ENCODE measurements at regions not wholly inside any gene's neighbourhood (a gene's known extent, or its start where the extent isn't known, plus 50 kb on each side); places are given as distances from the start of the nearest gene placed in this dataset.
"Not testable (repeated sequence)": the region's sequence is repeated elsewhere in the genome, so short reads cannot be mapped to it uniquely, and the experiment has no call there.

- DNase-seq (ENCODE audit: low read depth in 3 of 3, low spot score in 1 of 3) = no peak
These were observed 731.1 kb downstream of the EDEM1 start for GRCh38 chr3:5918626-5919025.

GRCh38 chr3:5929027-5929426 is 741.5 kb downstream of the EDEM1 start:
- no peak for DNase-seq (ENCODE audit: low read depth in 3 of 3, low spot score in 1 of 3)

DNA sequence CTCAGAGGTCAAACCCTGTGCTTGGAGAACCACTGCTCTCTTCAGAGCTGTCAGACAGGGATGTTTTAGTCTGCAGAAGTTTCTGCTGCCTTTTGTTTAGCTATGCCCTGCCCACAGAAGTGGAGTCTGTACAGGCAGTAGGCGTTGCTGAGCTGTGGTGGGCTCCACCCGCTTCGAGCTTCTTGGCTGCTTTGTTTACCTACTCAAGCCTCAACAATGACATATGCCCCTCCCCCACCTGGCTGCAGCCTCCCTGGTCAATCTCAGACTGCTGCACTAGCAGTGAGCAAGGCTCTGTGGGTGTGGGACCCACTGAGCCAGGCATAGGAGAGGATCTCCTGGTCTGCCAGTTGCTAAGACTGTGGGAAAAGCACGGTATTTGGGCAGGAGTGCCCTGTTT is 756.6 kb downstream of the EDEM1 start:
- DNase-seq (ENCODE audit: low read depth in 3 of 3, low spot score in 1 of 3) = not testable (repeated sequence)

- no peak for DNase-seq (ENCODE audit: low read depth in 3 of 3, low spot score in 1 of 3)
These were observed 760.6 kb downstream of the EDEM1 start for GRCh38 chr3:5948084-5948483.

- DNase-seq (ENCODE audit: low read depth in 3 of 3, low spot score in 1 of 3) = no peak
These were observed 763.5 kb downstream of the EDEM1 start for GRCh38 chr3:5951026-5951425.

GRCh38 chr3:5972586-5972985 is 785.1 kb downstream of the EDEM1 start:
- no peak for DNase-seq (ENCODE audit: low read depth in 3 of 3, low spot score in 1 of 3)

GRCh38 chr3:5974630-5975322 is 787.3 kb downstream of the EDEM1 start:
- DNase-seq (ENCODE audit: low read depth in 3 of 3, low spot score in 1 of 3) = no peak

DNA sequence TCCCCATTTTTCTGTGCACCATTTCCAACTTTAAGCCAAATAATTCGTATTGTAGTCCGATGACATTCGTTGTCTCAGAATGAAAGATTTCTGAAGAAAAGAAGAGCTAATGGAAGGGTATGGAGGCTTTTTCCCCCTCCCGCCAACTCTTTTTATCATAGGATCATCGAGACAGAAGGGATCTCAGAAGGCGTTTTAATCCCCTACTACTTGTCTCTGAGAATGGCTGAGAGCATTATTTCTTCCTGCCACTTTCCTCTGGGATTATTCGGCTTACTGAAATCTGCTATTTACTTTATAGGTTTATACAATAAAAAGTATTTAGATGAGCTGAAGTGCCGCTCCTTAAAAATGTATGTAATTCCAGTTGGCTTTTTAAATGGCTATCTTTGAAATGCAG is 789.8 kb downstream of the EDEM1 start:
- DNase-seq (ENCODE audit: low read depth in 3 of 3, low spot score in 1 of 3) = no peak

GRCh38 chr3:5980475-5980874 is 793.0 kb downstream of the EDEM1 start:
- no peak for DNase-seq (ENCODE audit: low read depth in 3 of 3, low spot score in 1 of 3)

DNA sequence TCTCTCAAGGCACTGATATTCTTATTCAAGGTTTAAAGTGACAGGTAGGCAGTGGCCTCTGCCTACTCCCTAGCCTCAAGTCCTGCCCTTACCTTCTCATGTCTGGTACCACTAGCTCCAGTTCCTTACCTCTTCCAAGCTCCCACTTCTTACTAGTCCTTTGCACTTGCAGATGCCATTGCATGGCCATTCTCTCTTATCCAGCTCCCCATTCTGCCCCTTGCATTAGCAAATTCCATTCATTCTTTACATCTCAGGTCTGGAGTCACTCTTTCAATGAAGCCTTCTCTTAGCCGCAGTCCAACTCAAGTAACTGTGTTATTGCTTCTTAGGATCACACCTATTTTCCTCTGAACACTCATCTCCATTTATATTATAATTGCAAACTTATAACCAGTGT is 807.1 kb downstream of the EDEM1 start:
- DNase-seq (ENCODE audit: low read depth in 3 of 3, low spot score in 1 of 3) = no peak

GRCh38 chr3:6018456-6018855 is 830.9 kb downstream of the EDEM1 start:
- DNase-seq (ENCODE audit: low read depth in 3 of 3, low spot score in 1 of 3) = no peak

- DNase-seq (ENCODE audit: low read depth in 3 of 3, low spot score in 1 of 3) = no peak
These were observed 835.1 kb downstream of the EDEM1 start for GRCh38 chr3:6022621-6023020.

GRCh38 chr3:6025032-6025431 is 835.9 kb upstream of the GRM7 start:
- DNase-seq (ENCODE audit: low read depth in 3 of 3, low spot score in 1 of 3) = no peak

DNA sequence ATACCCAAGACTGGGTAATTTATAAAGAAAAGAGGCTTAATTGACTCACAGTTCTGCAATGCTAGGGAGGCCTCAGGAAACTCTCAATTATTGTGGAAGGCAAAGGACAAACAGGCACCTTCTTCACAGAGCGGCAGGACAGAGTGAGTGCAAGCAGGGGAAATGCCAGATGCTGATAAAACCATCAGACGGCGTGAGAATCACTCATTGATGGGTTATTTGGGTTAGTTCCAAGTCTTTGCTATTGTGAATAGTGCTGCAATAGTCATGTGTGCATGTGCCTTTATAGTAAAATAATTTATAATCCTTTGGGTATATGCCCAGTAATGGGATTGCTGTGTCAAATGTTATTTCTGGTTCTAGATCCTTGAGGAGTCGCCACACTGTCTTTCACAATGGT is 830.3 kb upstream of the GRM7 start:
- DNase-seq (ENCODE audit: low read depth in 3 of 3, low spot score in 1 of 3) = not testable (repeated sequence)

DNA sequence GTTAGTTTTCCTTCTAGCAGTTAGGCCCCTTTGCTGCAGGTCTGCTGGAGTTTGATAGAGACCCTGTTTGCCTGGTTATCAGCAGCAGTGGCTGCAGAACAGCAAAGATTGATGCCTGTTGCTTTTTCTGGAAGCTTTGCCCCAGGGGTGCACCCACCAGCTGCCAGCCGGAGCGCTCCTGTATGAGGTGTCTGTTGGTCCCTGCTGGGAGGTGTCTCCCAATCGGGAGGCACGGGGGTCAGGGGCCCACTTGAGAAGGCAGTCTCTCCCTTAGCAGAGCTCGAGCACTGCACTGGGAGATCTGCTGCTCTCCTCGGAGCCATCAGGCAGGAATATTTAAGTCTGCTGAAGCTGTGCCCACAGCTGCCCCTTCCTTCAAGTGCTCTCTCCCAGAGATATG is 825.3 kb upstream of the GRM7 start:
- no peak for DNase-seq (ENCODE audit: low read depth in 3 of 3, low spot score in 1 of 3)

DNA sequence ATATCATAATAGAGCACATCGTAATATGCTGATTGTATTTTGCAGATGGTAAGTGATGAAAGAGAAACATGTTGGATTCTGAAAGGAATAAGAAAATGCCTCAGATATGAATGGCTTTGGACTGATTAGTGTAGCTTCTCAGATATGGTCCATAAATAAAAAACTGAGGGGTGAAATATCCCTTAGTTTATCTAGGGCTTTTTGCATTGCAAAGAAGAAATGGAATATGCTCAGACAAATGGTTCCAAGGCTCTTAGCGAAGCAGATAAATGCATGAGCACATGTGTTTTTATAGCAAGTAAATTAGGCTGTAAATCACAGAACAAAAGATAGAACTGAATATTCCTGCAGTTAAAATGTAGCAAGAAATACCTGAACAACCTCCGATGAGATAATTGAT is 820.9 kb upstream of the GRM7 start:
- DNase-seq (ENCODE audit: low read depth in 3 of 3, low spot score in 1 of 3) = no peak

- DNase-seq (ENCODE audit: low read depth in 3 of 3, low spot score in 1 of 3) = no peak
These were observed 819.0 kb upstream of the GRM7 start for GRCh38 chr3:6041894-6042293.

DNA sequence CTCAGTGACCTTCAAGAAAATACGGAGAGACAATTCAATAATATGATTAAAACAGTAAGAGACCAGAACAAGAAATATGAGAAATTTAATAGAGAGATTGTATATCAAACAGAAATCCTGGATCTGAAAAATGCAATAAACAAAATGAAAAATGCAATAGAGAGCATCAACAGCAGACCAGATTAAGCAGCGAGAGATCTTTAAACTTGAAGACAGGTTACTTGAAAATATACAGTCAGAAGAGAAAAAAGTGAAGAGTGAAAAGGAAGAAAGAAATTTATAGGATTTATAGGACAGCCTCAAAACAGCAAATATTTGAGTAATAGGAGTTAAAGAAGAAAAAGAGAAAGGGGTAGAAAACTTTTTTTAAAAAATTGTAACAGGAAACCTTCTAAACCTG is 813.9 kb upstream of the GRM7 start:
- DNase-seq (ENCODE audit: low read depth in 3 of 3, low spot score in 1 of 3) = no peak

- no peak for DNase-seq (ENCODE audit: low read depth in 3 of 3, low spot score in 1 of 3)
These were observed 800.7 kb upstream of the GRM7 start for GRCh38 chr3:6060251-6060650.

DNA sequence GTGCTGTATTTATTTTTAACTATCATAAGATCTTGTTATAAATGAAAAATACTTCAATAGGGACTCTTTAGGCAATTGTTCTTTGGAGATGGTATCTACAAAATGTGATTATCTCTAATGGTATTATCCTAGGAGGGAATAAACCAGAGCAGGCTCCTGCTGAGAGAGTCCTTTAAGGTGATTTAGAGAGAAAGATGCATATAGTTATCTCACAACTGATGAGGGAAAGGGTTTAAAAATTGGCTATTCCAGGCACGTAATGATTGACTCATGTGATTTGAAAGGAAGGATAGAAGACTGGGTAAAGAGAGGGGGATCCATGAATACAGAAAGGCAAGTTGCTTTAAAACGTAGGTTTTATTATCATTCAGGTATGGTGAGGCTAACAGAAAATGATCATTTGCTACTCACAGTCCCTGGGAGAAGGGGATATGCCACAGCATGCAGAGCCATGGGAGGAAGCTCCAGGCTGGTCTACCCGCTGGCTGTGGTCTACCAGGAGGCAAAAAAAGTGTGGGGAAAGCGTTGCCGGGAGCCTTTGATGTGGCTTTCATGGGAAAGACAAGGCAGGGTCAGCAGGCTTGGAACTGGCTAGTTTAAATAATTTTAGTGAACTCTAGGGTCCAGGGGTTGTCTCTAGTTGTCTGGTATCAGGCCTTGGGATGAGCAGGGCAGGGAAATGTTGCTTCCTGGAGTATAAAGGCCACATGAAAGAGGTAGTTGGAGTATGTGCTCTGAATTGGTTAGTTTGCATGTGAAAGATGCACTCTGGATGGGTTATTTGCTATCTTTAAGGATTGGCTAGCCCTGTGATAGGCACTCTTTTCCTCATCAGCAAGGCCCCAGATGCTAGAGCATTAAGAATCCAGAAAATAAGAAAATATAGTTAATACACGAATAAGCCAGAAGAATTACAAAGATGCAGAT is 798.4 kb upstream of the GRM7 start:
- no peak for DNase-seq (ENCODE audit: low read depth in 3 of 3, low spot score in 1 of 3)

DNA sequence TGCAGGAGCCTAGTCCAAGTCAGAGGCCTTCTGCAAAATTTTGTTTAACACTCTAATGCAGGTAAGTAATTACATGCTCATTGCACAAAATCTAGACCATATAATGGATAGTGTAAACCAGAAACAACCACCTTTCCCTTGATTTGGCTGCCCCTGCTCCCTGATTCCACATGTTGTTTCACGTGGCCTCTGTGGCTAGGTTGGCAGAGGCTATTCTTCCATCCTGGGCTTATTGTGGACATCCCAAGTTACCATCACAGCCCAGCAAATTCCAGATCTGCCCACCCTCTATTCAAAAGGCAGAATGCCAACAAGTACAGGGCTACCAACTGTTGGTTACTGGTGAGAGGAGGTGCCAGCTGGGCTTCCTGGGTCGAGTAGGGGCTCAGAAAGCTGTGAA is 794.5 kb upstream of the GRM7 start:
- DNase-seq (ENCODE audit: low read depth in 3 of 3, low spot score in 1 of 3) = no peak

- not testable (repeated sequence) for DNase-seq (ENCODE audit: low read depth in 3 of 3, low spot score in 1 of 3)
These were observed 793.9 kb upstream of the GRM7 start for GRCh38 chr3:6066868-6067578.
